Activated CD4-positive, alpha-beta T cell treated with anti-CD3 and anti-CD28 coated beads, Interleukin-2, amount 10 ng/mL, durations not matched to agents 7 days and 5 days (primary cell): ENCODE measurements at regions not wholly inside any gene's neighbourhood (a gene's known extent, or its start where the extent isn't known, plus 50 kb on each side); places are given as distances from the start of the nearest gene placed in this dataset.

Experiments used
- CTCF ChIA-PET: fragments of 350-600 bp; sonication (Branson Sonifier 250); formaldehyde crosslinking; loops from one replicate; lab custom pipeline; 2021; ENCODE audit warnings: antibody characterized with exemption; lab: Charles Lee
- POLR2A ChIA-PET: fragments of 350-600 bp; sonication (Branson Sonifier 250); formaldehyde crosslinking; loops from one replicate; lab custom pipeline; 2021; ENCODE audit warnings: antibody characterized with exemption; lab: Charles Lee
- DNase-seq: peaks from one replicate; pipeline ENCODE4 v3.0.0-alpha.2; 2020
- H3K27ac Mint-ChIP-seq: one replicate; pipeline ENCODE4 v1.8.0; 2021; ENCODE audit warnings: mild to moderate bottlenecking, moderate library complexity, mixed read lengths
- H3K27me3 Mint-ChIP-seq: one replicate; pipeline ENCODE4 v1.8.0; 2021; ENCODE audit warnings: mixed read lengths
- H3K36me3 Mint-ChIP-seq: one replicate; pipeline ENCODE4 v1.8.0; 2021; ENCODE audit warnings: low read depth, mixed read lengths
- H3K4me1 Mint-ChIP-seq: one replicate; pipeline ENCODE4 v1.8.0; 2021; ENCODE audit warnings: mixed read lengths
- H3K4me3 Mint-ChIP-seq: one replicate; pipeline ENCODE4 v1.8.0; 2021; ENCODE audit warnings: mild to moderate bottlenecking, moderate library complexity, mixed read lengths
- H3K9me3 Mint-ChIP-seq: one replicate; pipeline ENCODE4 v1.8.0; 2021; ENCODE audit warnings: mixed read lengths

- CTCF ChIA-PET: no interaction called here
- peaks cover 9% of the 10 kb centered on the region for H3K27me3 Mint-ChIP-seq
- peaks cover 4% of the 10 kb centered on the region for H3K36me3 Mint-ChIP-seq
- POLR2A ChIA-PET: no interaction called here
- peaks cover 10% of the 10 kb centered on the region for H3K4me1 Mint-ChIP-seq
- no peak overlapping the region for H3K27ac Mint-ChIP-seq
- H3K4me3 Mint-ChIP-seq: no peak overlapping the region
- H3K9me3 Mint-ChIP-seq: peaks cover 2% of the 10 kb centered on the region
- DNase-seq: no peak
Observed at GRCh38 chr6:135637701-135638100, 140.2 kb upstream of the AHI1 start.

GRCh38 chr6:135638108-135638507 is 140.6 kb upstream of the AHI1 start:
- Mint-ChIP-seq H3K27ac (no peak overlapping the region), H3K36me3 (peaks cover 4% of the 10 kb centered on the region), H3K4me1 (peaks cover 11% of the 10 kb centered on the region), H3K4me3 (no peak overlapping the region), H3K27me3 (peaks cover 9% of the 10 kb centered on the region), H3K9me3 (peaks cover 2% of the 10 kb centered on the region)
- ChIA-PET CTCF (interaction anchor here (2.2 kb wide), 1 partner anchor 10 kb away, joined by 10 read pairs; no protein-coding TSS in a partner anchor), POLR2A (no interaction called here)
- no peak for DNase-seq

GRCh38 chr6:135640048-135640447 is 142.5 kb upstream of the AHI1 start:
- Mint-ChIP-seq H3K27ac (no peak overlapping the region), H3K27me3 (no peaks in the 10 kb centered on the region), H3K4me1 (peaks cover 13% of the 10 kb centered on the region), H3K4me3 (no peak overlapping the region), H3K36me3 (peaks cover 4% of the 10 kb centered on the region), H3K9me3 (peaks cover 3% of the 10 kb centered on the region)
- POLR2A ChIA-PET: no interaction called here
- CTCF ChIA-PET: interaction anchor here (2.2 kb wide), 1 partner anchor 12 kb away, joined by 10 read pairs; no protein-coding TSS in a partner anchor
- DNase-seq: no peak

GRCh38 chr6:135640449-135641111 is 143.0 kb upstream of the AHI1 start:
- ChIA-PET CTCF (no interaction called here), POLR2A (no interaction called here)
- DNase-seq: no peak
- no peak overlapping the region for H3K27ac Mint-ChIP-seq
- H3K36me3 Mint-ChIP-seq: peaks cover 4% of the 10 kb centered on the region
- H3K4me3 Mint-ChIP-seq: no peak overlapping the region
- H3K4me1 Mint-ChIP-seq: peaks cover 13% of the 10 kb centered on the region
- peaks cover 3% of the 10 kb centered on the region for H3K9me3 Mint-ChIP-seq
- no peaks in the 10 kb centered on the region for H3K27me3 Mint-ChIP-seq

GRCh38 chr6:135642912-135643311 is 145.4 kb upstream of the AHI1 start:
- no peak overlapping the region for H3K27ac Mint-ChIP-seq
- ChIA-PET CTCF (no interaction called here), POLR2A (no interaction called here)
- no peaks in the 10 kb centered on the region for H3K27me3 Mint-ChIP-seq
- peaks cover 15% of the 10 kb centered on the region for H3K4me1 Mint-ChIP-seq
- peaks cover 6% of the 10 kb centered on the region for H3K9me3 Mint-ChIP-seq
- H3K4me3 Mint-ChIP-seq: no peak overlapping the region
- peaks cover 8% of the 10 kb centered on the region for H3K36me3 Mint-ChIP-seq
- no peak for DNase-seq

- ChIA-PET POLR2A (no interaction called here), CTCF (no interaction called here)
- H3K27me3 Mint-ChIP-seq: no peaks in the 10 kb centered on the region
- H3K36me3 Mint-ChIP-seq: peaks cover 5% of the 10 kb centered on the region
- DNase-seq: no peak
- H3K4me1 Mint-ChIP-seq: peaks cover 14% of the 10 kb centered on the region
- peaks cover 6% of the 10 kb centered on the region for H3K9me3 Mint-ChIP-seq
- H3K27ac Mint-ChIP-seq: no peak overlapping the region
- no peak overlapping the region for H3K4me3 Mint-ChIP-seq
Observed at GRCh38 chr6:135644394-135644793, 146.9 kb upstream of the AHI1 start.

GRCh38 chr6:135647521-135647920 is 150.0 kb upstream of the AHI1 start:
- Mint-ChIP-seq H3K9me3 (peaks cover 18% of the 10 kb centered on the region), H3K4me1 (peaks cover 16% of the 10 kb centered on the region), H3K27ac (no peak overlapping the region), H3K4me3 (no peak overlapping the region), H3K27me3 (no peaks in the 10 kb centered on the region), H3K36me3 (peaks cover 10% of the 10 kb centered on the region)
- POLR2A ChIA-PET: no interaction called here
- CTCF ChIA-PET: no interaction called here
- DNase-seq: no peak

- Mint-ChIP-seq H3K27ac (no peak overlapping the region), H3K4me1 (peaks cover 11% of the 10 kb centered on the region), H3K27me3 (peaks cover 3% of the 10 kb centered on the region), H3K36me3 (peaks cover 9% of the 10 kb centered on the region), H3K9me3 (peaks cover 27% of the 10 kb centered on the region), H3K4me3 (no peak overlapping the region)
- no peak for DNase-seq
- ChIA-PET CTCF (no interaction called here), POLR2A (no interaction called here)
Observed at GRCh38 chr6:135651964-135652755, 154.6 kb upstream of the AHI1 start.

- no peak for DNase-seq
- ChIA-PET POLR2A (no interaction called here), CTCF (no interaction called here)
- Mint-ChIP-seq H3K36me3 (peaks cover 9% of the 10 kb centered on the region), H3K9me3 (peaks cover 25% of the 10 kb centered on the region), H3K4me1 (peaks cover 14% of the 10 kb centered on the region), H3K27ac (no peak overlapping the region), H3K4me3 (no peak overlapping the region), H3K27me3 (peaks cover 3% of the 10 kb centered on the region)
Observed at GRCh38 chr6:135655055-135655454, 157.5 kb upstream of the AHI1 start.

GRCh38 chr6:135657207-135657606 is 159.7 kb upstream of the AHI1 start:
- DNase-seq: no peak
- peaks cover 3% of the 10 kb centered on the region for H3K4me1 Mint-ChIP-seq
- H3K27me3 Mint-ChIP-seq: peaks cover 9% of the 10 kb centered on the region
- POLR2A ChIA-PET: no interaction called here
- no peak overlapping the region for H3K27ac Mint-ChIP-seq
- peaks cover 15% of the 10 kb centered on the region for H3K9me3 Mint-ChIP-seq
- CTCF ChIA-PET: no interaction called here
- H3K36me3 Mint-ChIP-seq: peaks cover 3% of the 10 kb centered on the region
- no peak overlapping the region for H3K4me3 Mint-ChIP-seq

- Mint-ChIP-seq H3K4me3 (no peak overlapping the region), H3K4me1 (peaks cover 2% of the 10 kb centered on the region), H3K9me3 (peaks cover 21% of the 10 kb centered on the region), H3K27ac (no peak overlapping the region), H3K36me3 (peaks cover 3% of the 10 kb centered on the region), H3K27me3 (peaks cover 16% of the 10 kb centered on the region)
- no peak for DNase-seq
- ChIA-PET CTCF (no interaction called here), POLR2A (no interaction called here)
Observed at GRCh38 chr6:135658481-135658880, 160.9 kb upstream of the AHI1 start.

GRCh38 chr6:135658916-135659315 is 161.4 kb upstream of the AHI1 start:
- peaks cover 2% of the 10 kb centered on the region for H3K36me3 Mint-ChIP-seq
- no peak overlapping the region for H3K4me3 Mint-ChIP-seq
- H3K27me3 Mint-ChIP-seq: peaks cover 17% of the 10 kb centered on the region
- no peak overlapping the region for H3K27ac Mint-ChIP-seq
- POLR2A ChIA-PET: no interaction called here
- H3K4me1 Mint-ChIP-seq: peaks cover 2% of the 10 kb centered on the region
- H3K9me3 Mint-ChIP-seq: peaks cover 21% of the 10 kb centered on the region
- CTCF ChIA-PET: no interaction called here
- DNase-seq: no peak

GRCh38 chr6:135664527-135664926 is 167.0 kb upstream of the AHI1 start:
- H3K4me3 Mint-ChIP-seq: no peak overlapping the region
- H3K9me3 Mint-ChIP-seq: peaks cover 9% of the 10 kb centered on the region
- H3K27ac Mint-ChIP-seq: no peak overlapping the region
- CTCF ChIA-PET: interaction anchor here (0.6 kb wide), 1 partner anchor 90 kb away, joined by 3 read pairs; no protein-coding TSS in a partner anchor
- no peak for DNase-seq
- H3K4me1 Mint-ChIP-seq: peaks cover 3% of the 10 kb centered on the region
- POLR2A ChIA-PET: no interaction called here
- H3K27me3 Mint-ChIP-seq: peaks cover 23% of the 10 kb centered on the region
- no peaks in the 10 kb centered on the region for H3K36me3 Mint-ChIP-seq
